SK-N-SH (cell line): ENCODE measurements at regions not wholly inside any gene's neighbourhood (a gene's known extent, or its start where the extent isn't known, plus 50 kb on each side); places are given as distances from the start of the nearest gene placed in this dataset.

ENCODE experiments used
- CTCF ChIA-PET: fragments of 300-600, 350-600 bp; formaldehyde crosslinking; extraction: SDS; loops from one replicate; lab custom pipeline; 2021; lab: Yijun Ruan, JAX
- POLR2A ChIA-PET: fragments of 350-600 bp; sonication (Branson Sonifier 250); formaldehyde crosslinking; extraction: SDS; loops from one replicate; lab custom pipeline; 2020; ENCODE audit warnings: antibody characterized with exemption, inconsistent platforms; lab: Yijun Ruan, JAX
- DNase-seq: peaks from one replicate; pipeline ENCODE4 v3.0.0; 2012
- H2AFZ ChIP-seq: fragments of 200-600 bp; sonication (generic); 2 replicates; pipeline ENCODE4 v1.8.1; 2016; ENCODE audit warnings: antibody characterized with exemption, mild to moderate bottlenecking, low read depth
- H3F3A ChIP-seq: fragments of 200-600 bp; sonication (generic); replicated peaks from 2 replicates; pipeline ENCODE3; 2016; ENCODE audit warnings: antibody characterized with exemption, mild to moderate bottlenecking; ENCODE audit not compliant: insufficient read depth
- H3K27ac ChIP-seq, 2 experiments: fragments of 200-500 bp in 1 of 2; fragments of 200-600 bp in 1 of 2; sonication (Bioruptor generic) in 1 of 2; sonication (generic), shearing (Covaris generic) in 1 of 2; 2 replicates each; pipeline versions ENCODE4 v1.5.1 to v1.6.1; 2014 to 2016; ENCODE audit warnings: low read depth in 2 of 2, inconsistent platforms in 1 of 2, low read length in 1 of 2, mild to moderate bottlenecking in 1 of 2, mixed read lengths in 1 of 2
- H3K27me3 ChIP-seq: fragments of 200-600 bp; sonication (generic), shearing (Covaris generic); 2 replicates; pipeline ENCODE4 v1.6.1; 2016; ENCODE audit warnings: mixed run types; ENCODE audit not compliant: insufficient read depth
- H3K36me3 ChIP-seq, 2 experiments: fragments of 200-500 bp in 1 of 2; fragments of 200-600 bp in 1 of 2; sonication (Bioruptor generic) in 1 of 2; sonication (generic) in 1 of 2; replicated peaks in 1 of 2; 2 replicates each; pipeline versions ENCODE3 to v1.5.1; 2014 to 2016; ENCODE audit warnings: low read length in 1 of 2, mild to moderate bottlenecking in 1 of 2; ENCODE audit not compliant: insufficient read depth in 2 of 2, control insufficient read depth in 1 of 2
- H3K4me1 ChIP-seq, 2 experiments: fragments of 200-500 bp in 1 of 2; fragments of 200-600 bp in 1 of 2; sonication (Bioruptor generic) in 1 of 2; sonication (generic), shearing (Covaris generic) in 1 of 2; 2 replicates each; pipeline versions ENCODE4 v1.5.1 to v1.6.1; 2014 to 2016; ENCODE audit warnings: low read depth in 1 of 2, low read length in 1 of 2, mixed run types in 1 of 2; ENCODE audit not compliant: insufficient read depth in 2 of 2, control insufficient read depth in 1 of 2
- H3K4me2 ChIP-seq: fragments of 200-600 bp; sonication (generic), shearing (Covaris generic); 2 replicates; pipeline ENCODE4 v1.6.1; 2017; ENCODE audit warnings: mixed run types
- H3K4me3 ChIP-seq, 2 experiments: fragments of 200-500 bp in 1 of 2; fragments of 200-600 bp in 1 of 2; sonication (Bioruptor generic) in 1 of 2; sonication (generic), shearing (Covaris generic) in 1 of 2; 2 replicates each; pipeline versions ENCODE4 v1.5.1 to v1.8.1; 2014 to 2016; ENCODE audit warnings: low read depth in 2 of 2, inconsistent platforms in 1 of 2, low read length in 1 of 2, mild to moderate bottlenecking in 1 of 2, mixed read lengths in 1 of 2, moderate library complexity in 1 of 2
- H3K79me2 ChIP-seq: fragments of 200-600 bp; sonication (generic); 2 replicates; pipeline ENCODE4 v1.8.1; 2017; ENCODE audit warnings: mild to moderate bottlenecking; ENCODE audit not compliant: insufficient read depth
- H3K9ac ChIP-seq: fragments of 200-600 bp; sonication (generic); 2 replicates; pipeline ENCODE4 v1.6.1; 2017; ENCODE audit warnings: mixed run types
- H3K9me2 ChIP-seq: fragments of 200-600 bp; sonication (generic); 2 replicates; pipeline ENCODE4 v1.6.1; 2017; ENCODE audit warnings: mixed run types
- H3K9me3 ChIP-seq: fragments of 200-600 bp; sonication (generic); 2 replicates; pipeline ENCODE4 v1.6.1; 2017; ENCODE audit warnings: mixed run types, mild to moderate bottlenecking, moderate library complexity
- H4K20me1 ChIP-seq: fragments of 200-600 bp; sonication (generic); 2 replicates; pipeline ENCODE4 v1.6.1; 2017; ENCODE audit warnings: mild to moderate bottlenecking, mixed run types; ENCODE audit not compliant: insufficient read depth
- CHD2 ChIP-seq: fragments of 150-350 bp; IDR thresholded peaks from 2 replicates; pipeline ENCODE4 v1.6.1; 2018; ENCODE audit warnings: low read length; ENCODE audit not compliant: partially characterized antibody
- ELF1 ChIP-seq: IDR thresholded peaks from 2 replicates; pipeline ENCODE4 v1.4.0; 2012
- EZH2phosphoT487 ChIP-seq: fragments of 200-600 bp; sonication (generic); IDR thresholded peaks from 2 replicates; pipeline ENCODE4 v1.6.1; 2017; ENCODE audit warnings: low read depth, mixed run types, mild to moderate bottlenecking, antibody characterized with exemption, moderate library complexity, borderline replicate concordance
- FOSL2 ChIP-seq: IDR thresholded peaks from 2 replicates; pipeline ENCODE4 v1.4.0; 2012; ENCODE audit warnings: low read depth, mild to moderate bottlenecking, moderate library complexity, borderline replicate concordance
- FOXJ3 ChIP-seq: sonication (generic); formaldehyde crosslinking; IDR thresholded peaks from 2 replicates; pipeline ENCODE4 v1.5.1; 2020; ENCODE audit warnings: mild to moderate bottlenecking, missing genetic modification reagents
- FOXM1 ChIP-seq: IDR thresholded peaks from 2 replicates; pipeline ENCODE4 v1.4.0; 2012; ENCODE audit warnings: low read depth, mild to moderate bottlenecking
- GABPA ChIP-seq: IDR thresholded peaks from 2 replicates; pipeline ENCODE4 v1.4.0; 2012; ENCODE audit warnings: low read depth, mild to moderate bottlenecking
- GATA2 ChIP-seq: sonication (generic); formaldehyde crosslinking; IDR thresholded peaks from 2 replicates; pipeline ENCODE4 v1.5.0; 2020; ENCODE audit warnings: mild to moderate bottlenecking, missing genetic modification reagents
- JUND ChIP-seq: IDR thresholded peaks from 2 replicates; pipeline ENCODE4 v1.4.0; 2012
- MEF2A ChIP-seq: IDR thresholded peaks from 2 replicates; pipeline ENCODE4 v1.4.0; 2012; ENCODE audit warnings: low read depth, borderline replicate concordance
- MXI1 ChIP-seq: IDR thresholded peaks from 2 replicates; pipeline ENCODE4 v1.6.1; 2012; ENCODE audit warnings: mild to moderate bottlenecking, low read depth, low read length, improper control_type of control experiment
- RFX5 ChIP-seq: IDR thresholded peaks from 2 replicates; pipeline ENCODE4 v1.6.1; 2012; ENCODE audit warnings: mild to moderate bottlenecking, improper control_type of control experiment, low read length
- RXRA ChIP-seq: IDR thresholded peaks from 2 replicates; pipeline ENCODE4 v1.4.0; 2012; ENCODE audit warnings: low read depth, mild to moderate bottlenecking, borderline replicate concordance
- SIN3A ChIP-seq: IDR thresholded peaks from 2 replicates; pipeline ENCODE4 v1.6.1; 2012; ENCODE audit warnings: low read depth, mild to moderate bottlenecking, low read length, moderate library complexity, borderline replicate concordance
- TAF1 ChIP-seq: IDR thresholded peaks from 2 replicates; pipeline ENCODE4 v1.6.1; 2012; ENCODE audit warnings: low read depth, mild to moderate bottlenecking, low read length, moderate library complexity, borderline replicate concordance
- YY1 ChIP-seq: IDR thresholded peaks from 2 replicates; pipeline ENCODE4 v1.4.0; 2012; ENCODE audit warnings: low read depth, mild to moderate bottlenecking
- WGBS: methylation state at CpG from one replicate; pipeline ENCODE4 v1.1.6; 2017; ENCODE audit warnings: low lambda C conversion rate; 5-methylcytosine and 5-hydroxymethylcytosine counted together
- TF ChIP-seq, protein P1 (sequence below): fragments of 200-600 bp; sonication (generic); IDR thresholded peaks from 2 replicates; pipeline ENCODE4 v1.6.1; 2017; ENCODE audit warnings: antibody characterized with exemption, mild to moderate bottlenecking, moderate library complexity
- TF ChIP-seq, protein P2 (sequence below): IDR thresholded peaks from 2 replicates; pipeline ENCODE4 v1.4.0; 2012; ENCODE audit warnings: low read depth
- TF ChIP-seq, protein P3 (sequence below): fragments of 150-350 bp; IDR thresholded peaks from 2 replicates; pipeline ENCODE4 v1.6.1; 2017; ENCODE audit warnings: antibody characterized with exemption, low read length, low read depth, borderline replicate concordance
- TF ChIP-seq, protein P4 (sequence below): IDR thresholded peaks from 2 replicates; pipeline ENCODE4; 2012

GRCh38 chr17:34826332-34826731 is 134.9 kb downstream of the CCT6B start (continued):
- TF ChIP-seq, protein P1, sequence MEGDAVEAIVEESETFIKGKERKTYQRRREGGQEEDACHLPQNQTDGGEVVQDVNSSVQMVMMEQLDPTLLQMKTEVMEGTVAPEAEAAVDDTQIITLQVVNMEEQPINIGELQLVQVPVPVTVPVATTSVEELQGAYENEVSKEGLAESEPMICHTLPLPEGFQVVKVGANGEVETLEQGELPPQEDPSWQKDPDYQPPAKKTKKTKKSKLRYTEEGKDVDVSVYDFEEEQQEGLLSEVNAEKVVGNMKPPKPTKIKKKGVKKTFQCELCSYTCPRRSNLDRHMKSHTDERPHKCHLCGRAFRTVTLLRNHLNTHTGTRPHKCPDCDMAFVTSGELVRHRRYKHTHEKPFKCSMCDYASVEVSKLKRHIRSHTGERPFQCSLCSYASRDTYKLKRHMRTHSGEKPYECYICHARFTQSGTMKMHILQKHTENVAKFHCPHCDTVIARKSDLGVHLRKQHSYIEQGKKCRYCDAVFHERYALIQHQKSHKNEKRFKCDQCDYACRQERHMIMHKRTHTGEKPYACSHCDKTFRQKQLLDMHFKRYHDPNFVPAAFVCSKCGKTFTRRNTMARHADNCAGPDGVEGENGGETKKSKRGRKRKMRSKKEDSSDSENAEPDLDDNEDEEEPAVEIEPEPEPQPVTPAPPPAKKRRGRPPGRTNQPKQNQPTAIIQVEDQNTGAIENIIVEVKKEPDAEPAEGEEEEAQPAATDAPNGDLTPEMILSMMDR: no peak
- TF ChIP-seq RFX5 (no peak), MXI1 (no peak)

DNA sequence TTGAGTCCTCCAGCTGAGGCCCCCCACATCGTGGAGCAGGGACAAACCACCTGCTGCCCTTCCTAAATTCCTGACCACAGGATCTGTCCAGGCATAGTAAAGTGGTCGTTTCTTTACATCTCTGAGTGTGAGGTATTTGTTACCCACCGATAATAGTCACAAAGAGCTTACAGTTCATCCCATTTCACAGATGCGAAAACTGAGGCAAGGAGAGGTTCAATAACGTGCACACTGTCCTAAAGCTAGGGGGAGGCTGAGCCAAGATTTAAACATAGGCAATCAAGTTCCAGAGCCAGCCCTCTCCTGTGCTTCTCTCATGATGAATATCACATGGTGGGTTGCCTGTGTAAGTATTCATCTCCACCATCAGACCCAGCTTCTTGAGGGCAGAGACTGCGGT is 135.4 kb downstream of the CCT6B start:
- no peaks in the 10 kb centered on the region for H3K9me3 ChIP-seq
- no peaks in the 10 kb centered on the region for H3K9me2 ChIP-seq
- H3K27me3 ChIP-seq: no peaks in the 10 kb centered on the region
- peaks cover 0 to 22% of the 10 kb centered on the region in 2 experiments; a peak in 1 of 4 replicates for H3K4me1 ChIP-seq
- H2AFZ ChIP-seq: no peak overlapping the region
- no peaks in the 10 kb centered on the region for H3F3A ChIP-seq
- DNase-seq: no peak
- H3K9ac ChIP-seq: no peak overlapping the region
- H3K27ac ChIP-seq: no peak overlapping the region
- H3K4me2 ChIP-seq: no peak overlapping the region
- no peaks in the 10 kb centered on the region for H3K79me2 ChIP-seq
- no peaks in the 10 kb centered on the region for H4K20me1 ChIP-seq
- H3K4me3 ChIP-seq: no peak overlapping the region
- 13% methylated on average over 4 of the region's 6 CpGs for WGBS
- TF ChIP-seq, protein P2, sequence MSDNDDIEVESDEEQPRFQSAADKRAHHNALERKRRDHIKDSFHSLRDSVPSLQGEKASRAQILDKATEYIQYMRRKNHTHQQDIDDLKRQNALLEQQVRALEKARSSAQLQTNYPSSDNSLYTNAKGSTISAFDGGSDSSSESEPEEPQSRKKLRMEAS: no peak
- no peak for TF ChIP-seq FOSL2
- TF ChIP-seq EZH2phosphoT487: no peak
- no peak for TF ChIP-seq CHD2
- TF ChIP-seq GABPA: no peak
- ChIA-PET POLR2A (no interaction called here), CTCF (interaction anchor here (1.0 to 1.1 kb wide), 2 partner anchors 66 to 238 kb away, joined by 3 read pairs; no protein-coding TSS in a partner anchor)
- H3K36me3 ChIP-seq: no peaks in the 10 kb centered on the region

GRCh38 chr17:34825102-34825501 is 136.2 kb downstream of the CCT6B start:
- ChIA-PET CTCF (no interaction called here), POLR2A (no interaction called here)
- Histone ChIP-seq H3K27me3 (no peaks in the 10 kb centered on the region), H3K36me3 (no peaks in the 10 kb centered on the region), H3K9me3 (no peaks in the 10 kb centered on the region), H3K4me3 (no peak overlapping the region), H3K9me2 (no peaks in the 10 kb centered on the region), H2AFZ (no peak overlapping the region), H3K79me2 (no peaks in the 10 kb centered on the region), H3K4me2 (no peak overlapping the region), H3K4me1 (peaks cover 0 to 23% of the 10 kb centered on the region in 2 experiments; a peak in 1 of 4 replicates), H3K27ac (no peak overlapping the region), H3F3A (no peaks in the 10 kb centered on the region), H4K20me1 (no peaks in the 10 kb centered on the region), H3K9ac (no peak overlapping the region)
- no peak for TF ChIP-seq GATA2
- TF ChIP-seq MXI1: no peak
- TF ChIP-seq JUND: no peak
- TF ChIP-seq, protein P3, sequence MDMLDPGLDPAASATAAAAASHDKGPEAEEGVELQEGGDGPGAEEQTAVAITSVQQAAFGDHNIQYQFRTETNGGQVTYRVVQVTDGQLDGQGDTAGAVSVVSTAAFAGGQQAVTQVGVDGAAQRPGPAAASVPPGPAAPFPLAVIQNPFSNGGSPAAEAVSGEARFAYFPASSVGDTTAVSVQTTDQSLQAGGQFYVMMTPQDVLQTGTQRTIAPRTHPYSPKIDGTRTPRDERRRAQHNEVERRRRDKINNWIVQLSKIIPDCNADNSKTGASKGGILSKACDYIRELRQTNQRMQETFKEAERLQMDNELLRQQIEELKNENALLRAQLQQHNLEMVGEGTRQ: no peak
- TF ChIP-seq ELF1: no peak
- TF ChIP-seq SIN3A: no peak
- no peak for TF ChIP-seq YY1
- TF ChIP-seq TAF1: no peak
- TF ChIP-seq, protein P4, sequence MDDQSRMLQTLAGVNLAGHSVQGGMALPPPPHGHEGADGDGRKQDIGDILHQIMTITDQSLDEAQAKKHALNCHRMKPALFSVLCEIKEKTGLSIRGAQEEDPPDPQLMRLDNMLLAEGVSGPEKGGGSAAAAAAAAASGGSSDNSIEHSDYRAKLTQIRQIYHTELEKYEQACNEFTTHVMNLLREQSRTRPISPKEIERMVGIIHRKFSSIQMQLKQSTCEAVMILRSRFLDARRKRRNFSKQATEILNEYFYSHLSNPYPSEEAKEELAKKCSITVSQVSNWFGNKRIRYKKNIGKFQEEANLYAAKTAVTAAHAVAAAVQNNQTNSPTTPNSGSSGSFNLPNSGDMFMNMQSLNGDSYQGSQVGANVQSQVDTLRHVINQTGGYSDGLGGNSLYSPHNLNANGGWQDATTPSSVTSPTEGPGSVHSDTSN: no peak
- no peak for TF ChIP-seq FOXJ3
- no peak for TF ChIP-seq EZH2phosphoT487
- no peak for TF ChIP-seq FOXM1
- TF ChIP-seq RXRA: no peak
- no peak for TF ChIP-seq MEF2A
- TF ChIP-seq RFX5: no peak
- DNase-seq: no peak
- 45% methylated on average over 1 of the region's 1 CpG for WGBS
